Peyer's patch (tissue), 4 donors: ENCODE measurements at regions not wholly inside any gene's neighbourhood (a gene's known extent, or its start where the extent isn't known, plus 50 kb on each side); places are given as distances from the start of the nearest gene placed in this dataset.
"Not testable (repeated sequence)": the region's sequence is repeated elsewhere in the genome, so short reads cannot be mapped to it uniquely, and the experiment has no call there.

Source experiments
- DNase-seq, 3 donors: peaks; one replicate each; pipeline ENCODE4 v3.0.0-alpha.2; 2017 to 2019
- H3K27ac ChIP-seq, 4 donors: fragments of 200-600 bp; sonication (generic); one replicate each; pipeline ENCODE4 v1.5.1; 2016 to 2019
- H3K27me3 ChIP-seq, 2 donors: fragments of 200-600 bp; sonication (generic); one replicate each; pipeline ENCODE4 v1.5.1; 2019
- H3K36me3 ChIP-seq, 3 donors: fragments of 200-600 bp; sonication (generic); one replicate each; pipeline ENCODE4 v1.5.1; 2016 to 2019
- H3K4me1 ChIP-seq, 4 donors: fragments of 200-600 bp; sonication (generic); one replicate each; pipeline ENCODE4 v1.5.1; 2016 to 2019
- H3K4me3 ChIP-seq, 4 donors: fragments of 200-600 bp; sonication (generic); 1 replicate in 3 of 4; 2 replicates in 1 of 4; pipeline ENCODE4 v1.5.1; 2016 to 2019; ENCODE audit warnings: mild to moderate bottlenecking in 1 of 4
- H3K9me3 ChIP-seq, 4 donors: fragments of 200-600 bp; sonication (generic); one replicate each; pipeline ENCODE4 v1.5.1; 2016 to 2019; ENCODE audit warnings: mild to moderate bottlenecking in 1 of 4
- CTCF ChIP-seq, 6 experiments: fragments of 450-650 bp in 4 of 6; fragments of 200-600 bp in 2 of 6; sonication (generic) in 1 of 6; IDR thresholded peaks; one replicate each; pipeline ENCODE4 v1.5.1; 2017 to 2019; ENCODE audit warnings: antibody characterized with exemption in 6 of 6, mild to moderate bottlenecking in 3 of 6, moderate library complexity in 1 of 6
- POLR2A ChIP-seq, 2 donors: fragments of 450-650 bp; IDR thresholded peaks; one replicate each; pipeline ENCODE4 v1.5.1; 2017; ENCODE audit warnings: antibody characterized with exemption in 2 of 2, mild to moderate bottlenecking in 2 of 2, moderate library complexity in 2 of 2

DNA sequence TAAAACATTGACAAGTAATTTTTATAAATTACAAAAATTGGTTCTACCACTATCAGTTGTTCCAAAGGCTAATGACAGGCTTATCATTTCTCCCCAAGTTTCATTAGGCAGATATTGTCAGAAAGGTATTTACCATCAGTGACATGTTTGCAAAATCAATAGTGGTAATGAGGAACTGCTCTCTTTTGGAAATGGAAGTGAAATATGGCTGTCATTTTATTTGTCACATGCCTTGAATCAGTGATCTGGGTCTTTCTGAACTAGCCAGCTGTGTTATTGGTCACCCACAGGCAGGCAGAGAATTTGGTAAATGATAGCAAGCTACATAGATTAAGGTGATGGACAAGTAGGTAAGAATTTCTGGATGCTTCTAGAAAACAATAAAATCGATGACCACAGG lies 268.0 kb upstream of the ARHGEF26 start:
- Histone ChIP-seq H3K9me3 (no peaks in the 10 kb centered on the region), H3K4me3 (no peak overlapping the region), H3K27ac (no peak overlapping the region), H3K4me1 (no peaks in the 10 kb centered on the region), H3K27me3 (no peaks in the 10 kb centered on the region), H3K36me3 (no peaks in the 10 kb centered on the region)
- DNase-seq = no peak
- TF ChIP-seq CTCF (IDR thresholded peaks at IDR 0.05) = no peak
- no peak for TF ChIP-seq POLR2A (IDR thresholded peaks at IDR 0.05)

- Histone ChIP-seq H3K4me1 (no peaks in the 10 kb centered on the region), H3K27me3 (no peaks in the 10 kb centered on the region), H3K27ac (no peak overlapping the region), H3K4me3 (no peak overlapping the region), H3K36me3 (no peaks in the 10 kb centered on the region), H3K9me3 (no peaks in the 10 kb centered on the region)
- DNase-seq = no peak
- TF ChIP-seq CTCF (IDR thresholded peaks at IDR 0.05) (no peak), POLR2A (IDR thresholded peaks at IDR 0.05) (no peak)
Measured at GRCh38 chr3:153855772-153856171, 265.4 kb upstream of the ARHGEF26 start.

GRCh38 chr3:153856932-153857331 lies 264.3 kb upstream of the ARHGEF26 start:
- DNase-seq = no peak
- Histone ChIP-seq H3K4me3 (no peak overlapping the region), H3K27me3 (no peaks in the 10 kb centered on the region), H3K9me3 (no peaks in the 10 kb centered on the region), H3K36me3 (no peaks in the 10 kb centered on the region), H3K4me1 (no peaks in the 10 kb centered on the region), H3K27ac (no peak overlapping the region)
- TF ChIP-seq CTCF (IDR thresholded peaks at IDR 0.05) (no peak), POLR2A (IDR thresholded peaks at IDR 0.05) (no peak)

DNA sequence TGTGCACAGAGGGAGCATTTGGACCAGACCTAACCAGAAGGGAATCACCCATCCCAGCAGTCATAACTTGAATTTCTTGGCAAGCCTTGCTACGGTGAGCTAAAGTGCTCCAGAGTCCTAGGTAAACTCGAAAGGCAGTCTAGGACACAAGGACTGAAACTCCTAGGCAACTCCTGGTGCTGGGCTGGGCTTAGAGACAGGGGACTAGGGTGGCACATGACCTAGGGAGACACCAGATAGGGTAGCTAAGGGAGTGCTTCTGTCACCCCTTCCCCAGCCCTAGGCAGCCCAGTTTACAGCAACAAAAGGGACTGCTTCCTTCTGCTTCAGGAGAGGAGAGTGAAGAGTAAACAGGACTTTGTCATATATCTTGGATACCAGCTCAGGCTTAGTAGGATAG lies 256.4 kb upstream of the ARHGEF26 start:
- TF ChIP-seq CTCF (IDR thresholded peaks at IDR 0.05) (no peak), POLR2A (IDR thresholded peaks at IDR 0.05) (no peak)
- no peaks in the 10 kb centered on the region for H3K9me3 ChIP-seq
- no peak for DNase-seq
- no peak overlapping the region for H3K27ac ChIP-seq
- no peak overlapping the region for H3K4me3 ChIP-seq
- H3K4me1 ChIP-seq = no peaks in the 10 kb centered on the region
- no peaks in the 10 kb centered on the region for H3K27me3 ChIP-seq
- H3K36me3 ChIP-seq = no peaks in the 10 kb centered on the region

- Histone ChIP-seq H3K27ac (no peak overlapping the region), H3K9me3 (no peaks in the 10 kb centered on the region), H3K4me1 (no peaks in the 10 kb centered on the region), H3K4me3 (no peak overlapping the region), H3K27me3 (no peaks in the 10 kb centered on the region), H3K36me3 (no peaks in the 10 kb centered on the region)
- DNase-seq = no peak
- TF ChIP-seq POLR2A (IDR thresholded peaks at IDR 0.05) (no peak), CTCF (IDR thresholded peaks at IDR 0.05) (no peak)
Measured at GRCh38 chr3:153866901-153867300, 254.3 kb upstream of the ARHGEF26 start.

DNA sequence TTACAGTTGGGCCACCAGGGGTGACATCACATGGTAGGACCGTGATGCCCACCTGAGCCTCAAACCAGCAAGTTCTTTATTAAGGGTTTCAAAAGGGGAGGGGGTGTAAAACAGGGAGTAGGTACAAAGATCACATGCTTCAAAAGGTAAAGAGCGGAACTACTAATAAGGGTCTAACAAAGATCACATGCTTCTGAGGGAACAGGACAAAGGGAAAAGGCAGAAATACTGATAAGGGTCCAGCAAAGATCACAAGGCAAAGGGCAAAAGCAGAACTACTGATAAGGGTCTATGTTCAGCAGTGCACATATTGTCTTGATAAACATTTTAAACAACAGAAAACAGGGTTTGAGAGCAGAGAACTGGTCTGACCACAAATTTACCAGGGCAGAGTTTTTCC lies 246.8 kb upstream of the ARHGEF26 start:
- not testable (repeated sequence) for H3K36me3 ChIP-seq, H3K27ac ChIP-seq, DNase-seq, H3K27me3 ChIP-seq, H3K9me3 ChIP-seq, H3K4me3 ChIP-seq, H3K4me1 ChIP-seq
